A673 (cell line): ENCODE measurements at regions not wholly inside any gene's neighbourhood (a gene's known extent, or its start where the extent isn't known, plus 50 kb on each side); places are given as distances from the start of the nearest gene placed in this dataset.

Experiments used
- EZH2 ChIP-seq: fragments of 200-600 bp; sonication (generic); IDR thresholded peaks from 2 replicates; pipeline ENCODE4 v1.6.1; 2017; ENCODE audit warnings: borderline replicate concordance, low read depth, mild to moderate bottlenecking, mixed read lengths, antibody characterized with exemption, low read length; ENCODE audit not compliant: poor library complexity, severe bottlenecking
- TF ChIP-seq, protein P1 (sequence below): fragments of 300-800, 200-600 bp; sonication (generic); conservative IDR thresholded peaks from 2 replicates; pipeline ENCODE4 v1.5.1; 2017; ENCODE audit warnings: low read depth, mild to moderate bottlenecking, antibody characterized with exemption, low read length, moderate library complexity, mixed read lengths

DNA sequence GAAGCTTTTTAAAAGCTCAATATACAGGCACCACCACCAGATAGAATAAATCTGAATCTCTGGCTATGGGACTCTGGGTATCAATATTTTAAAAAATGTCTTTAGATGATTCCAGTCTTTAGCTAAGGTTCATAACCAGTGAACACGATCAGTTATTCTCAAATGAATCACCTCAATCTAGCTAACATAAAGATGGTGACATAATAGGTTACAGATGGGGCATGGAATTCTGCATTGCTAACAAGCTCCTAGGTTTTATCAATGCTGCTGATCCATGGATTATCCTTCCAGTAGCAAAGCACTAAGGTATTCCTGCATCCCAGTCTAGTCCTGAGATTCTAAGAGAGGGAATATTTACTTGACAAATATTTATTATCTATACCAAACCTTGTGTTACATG, 415.5 kb upstream of the CDH11 start:
- TF ChIP-seq, protein P1, sequence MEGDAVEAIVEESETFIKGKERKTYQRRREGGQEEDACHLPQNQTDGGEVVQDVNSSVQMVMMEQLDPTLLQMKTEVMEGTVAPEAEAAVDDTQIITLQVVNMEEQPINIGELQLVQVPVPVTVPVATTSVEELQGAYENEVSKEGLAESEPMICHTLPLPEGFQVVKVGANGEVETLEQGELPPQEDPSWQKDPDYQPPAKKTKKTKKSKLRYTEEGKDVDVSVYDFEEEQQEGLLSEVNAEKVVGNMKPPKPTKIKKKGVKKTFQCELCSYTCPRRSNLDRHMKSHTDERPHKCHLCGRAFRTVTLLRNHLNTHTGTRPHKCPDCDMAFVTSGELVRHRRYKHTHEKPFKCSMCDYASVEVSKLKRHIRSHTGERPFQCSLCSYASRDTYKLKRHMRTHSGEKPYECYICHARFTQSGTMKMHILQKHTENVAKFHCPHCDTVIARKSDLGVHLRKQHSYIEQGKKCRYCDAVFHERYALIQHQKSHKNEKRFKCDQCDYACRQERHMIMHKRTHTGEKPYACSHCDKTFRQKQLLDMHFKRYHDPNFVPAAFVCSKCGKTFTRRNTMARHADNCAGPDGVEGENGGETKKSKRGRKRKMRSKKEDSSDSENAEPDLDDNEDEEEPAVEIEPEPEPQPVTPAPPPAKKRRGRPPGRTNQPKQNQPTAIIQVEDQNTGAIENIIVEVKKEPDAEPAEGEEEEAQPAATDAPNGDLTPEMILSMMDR: no peak
- no peak for TF ChIP-seq EZH2
